ENCODE measurements at regions not wholly inside any gene's neighbourhood (a gene's known extent, or its start where the extent isn't known, plus 50 kb on each side); places are given as distances from the start of the nearest gene placed in this dataset.
A peak's percentile ranks its signal among the peaks of the same experiment; 100 is the strongest.

DNA sequence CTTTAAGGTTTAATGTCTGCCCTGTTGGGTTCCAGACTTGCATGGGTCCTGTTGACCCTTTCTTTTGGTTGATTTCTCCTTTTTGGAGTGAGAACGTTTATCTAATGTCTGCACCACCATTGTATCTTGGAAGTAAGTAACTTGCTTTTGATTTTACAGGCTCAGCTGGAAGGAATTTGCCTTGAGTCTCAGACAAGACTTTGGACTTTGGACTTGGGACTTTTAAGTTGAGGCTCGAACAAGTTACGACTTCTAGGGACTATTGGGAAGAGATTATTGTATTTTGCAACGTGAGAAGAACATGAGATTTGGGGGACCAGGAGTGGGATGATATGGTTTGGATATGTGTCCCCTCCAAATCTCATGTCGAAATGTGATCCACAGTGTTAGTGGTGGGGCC lies 267.7 kb downstream of the GLI2 start:
- DNase-seq = no peak

DNA sequence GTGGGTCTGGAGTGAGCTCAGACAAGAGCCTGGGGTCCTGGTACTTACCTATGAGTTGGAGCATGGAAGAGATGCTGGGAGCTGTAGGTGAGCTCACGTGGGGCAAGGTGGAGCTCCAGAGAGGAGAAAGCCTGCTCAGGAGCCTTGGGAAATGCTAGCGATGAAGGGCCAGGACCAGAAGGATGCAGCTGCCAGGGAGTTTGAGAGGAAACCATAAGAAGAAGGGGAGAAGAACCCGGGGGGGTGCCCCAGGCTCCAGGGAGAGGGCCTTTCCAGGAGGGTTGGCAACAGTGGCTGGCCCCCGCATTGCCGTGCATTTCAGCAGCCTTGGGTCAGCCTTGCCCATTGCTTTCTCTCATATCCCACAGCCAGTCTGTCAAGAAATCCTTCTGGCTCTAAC lies 268.7 kb downstream of the GLI2 start:
- DNase-seq = no peak

DNA sequence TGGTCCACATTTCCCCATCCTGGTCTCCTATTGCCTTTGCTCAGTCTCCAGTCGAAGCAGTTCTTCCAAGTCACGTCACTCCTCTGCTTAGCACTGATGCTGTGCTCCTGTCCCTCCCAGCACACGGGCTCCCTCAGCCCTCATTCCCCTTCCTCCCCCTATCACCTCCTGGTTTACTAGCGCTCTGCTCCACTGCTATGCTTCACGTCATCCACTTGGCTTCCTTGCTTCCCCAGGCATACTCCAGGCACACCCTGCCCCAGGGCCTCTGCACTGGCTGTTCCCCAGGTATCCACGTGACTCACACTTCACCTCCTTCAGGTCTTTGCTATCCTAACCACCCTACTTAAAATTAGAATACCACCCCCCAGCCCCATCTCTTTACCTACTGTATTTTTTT lies 269.3 kb downstream of the GLI2 start:
- DNase-seq = no peak

DNA sequence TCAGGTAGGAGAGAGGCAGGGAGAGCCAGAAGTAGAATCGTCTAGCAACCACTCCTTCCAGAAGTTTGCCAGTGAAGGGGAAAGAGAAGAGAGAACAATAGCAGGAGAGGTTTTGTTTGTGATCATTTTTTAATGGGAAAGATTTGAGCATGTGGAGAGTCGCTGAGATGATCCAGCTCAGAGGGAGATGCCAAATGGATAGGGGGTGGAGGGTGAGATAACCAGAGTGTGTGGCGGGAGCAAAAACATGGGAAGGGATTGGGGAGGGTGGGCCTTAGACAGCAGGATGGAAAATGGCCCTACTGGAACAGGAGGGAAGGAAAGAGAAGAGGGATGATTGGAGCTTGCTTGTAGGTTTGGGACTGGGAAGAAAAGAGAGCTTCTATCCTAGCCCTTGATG lies 269.8 kb downstream of the GLI2 start:
- DNase-seq = no peak

DNA sequence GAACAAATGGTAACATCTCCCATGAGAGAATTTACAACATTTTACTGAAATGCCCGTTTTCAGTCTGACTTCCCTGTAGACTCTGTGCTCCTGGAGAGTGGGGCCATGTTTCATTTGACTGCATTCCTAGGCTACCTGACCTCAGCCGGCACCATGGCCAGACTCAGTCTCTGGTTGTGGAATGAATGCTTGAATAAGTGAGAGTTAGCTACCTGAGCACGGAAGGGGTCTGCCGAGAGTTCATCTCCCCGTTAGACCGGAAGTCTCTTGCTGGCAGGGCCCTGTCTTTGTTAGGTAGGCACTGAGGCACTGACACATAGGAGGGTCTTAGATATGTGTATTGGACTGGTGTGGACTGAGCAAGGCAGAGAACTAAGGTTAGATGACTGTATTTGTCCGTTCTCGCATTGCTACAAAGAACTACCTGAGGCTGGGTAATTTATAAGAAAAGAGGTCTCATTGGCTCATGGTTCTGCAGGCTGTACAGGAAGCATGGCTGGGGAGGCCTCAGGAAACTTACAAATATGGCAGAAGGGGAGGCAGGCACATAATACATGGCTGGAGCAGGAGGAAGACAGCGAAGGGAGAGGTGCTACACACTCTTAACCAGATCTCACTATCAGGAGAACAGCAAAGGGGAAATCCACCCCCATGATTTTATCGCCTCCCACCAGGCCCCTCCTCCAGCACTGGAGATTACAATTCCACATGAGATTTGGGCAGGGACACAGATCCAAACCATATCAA lies 271.2 kb downstream of the GLI2 start:
- no peak for DNase-seq

DNA sequence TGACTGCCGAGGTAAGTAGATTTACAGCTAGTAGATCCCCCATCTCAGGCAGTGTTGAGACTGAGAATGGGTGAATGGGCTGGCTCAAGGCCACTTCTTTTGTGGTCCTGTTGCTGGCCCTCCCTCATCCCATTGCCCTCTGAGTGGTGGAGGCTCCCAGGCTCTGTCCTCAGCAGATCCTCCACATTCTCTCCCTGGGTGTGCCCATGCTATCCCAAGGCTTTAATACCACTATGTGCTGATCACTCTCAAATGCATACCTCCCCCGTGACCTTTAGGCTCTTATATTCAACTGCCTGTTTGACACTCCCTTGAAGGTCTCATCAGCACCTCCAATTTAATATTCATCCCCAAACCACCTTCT lies 271.8 kb downstream of the GLI2 start:
- DNase-seq = no peak

DNA sequence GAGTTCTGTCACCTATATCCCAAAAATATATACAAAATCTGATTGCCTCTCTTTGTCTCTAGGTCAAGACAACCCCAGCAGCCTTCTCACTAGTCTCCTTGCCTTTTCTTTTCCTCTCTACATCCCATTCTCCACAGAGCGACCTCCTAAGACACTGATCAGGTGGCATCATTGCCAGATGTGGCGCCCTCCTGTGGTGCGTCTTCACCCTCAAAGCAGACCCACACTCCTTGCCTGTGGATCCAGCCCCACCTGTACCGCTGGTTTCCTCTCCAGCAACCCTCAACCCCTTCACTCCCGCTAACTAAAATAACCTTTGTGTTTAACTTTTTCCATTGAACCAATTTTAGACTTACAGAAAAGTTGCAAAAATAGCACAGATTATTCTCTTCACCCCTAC lies 273.3 kb downstream of the GLI2 start:
- DNase-seq = no peak

DNA sequence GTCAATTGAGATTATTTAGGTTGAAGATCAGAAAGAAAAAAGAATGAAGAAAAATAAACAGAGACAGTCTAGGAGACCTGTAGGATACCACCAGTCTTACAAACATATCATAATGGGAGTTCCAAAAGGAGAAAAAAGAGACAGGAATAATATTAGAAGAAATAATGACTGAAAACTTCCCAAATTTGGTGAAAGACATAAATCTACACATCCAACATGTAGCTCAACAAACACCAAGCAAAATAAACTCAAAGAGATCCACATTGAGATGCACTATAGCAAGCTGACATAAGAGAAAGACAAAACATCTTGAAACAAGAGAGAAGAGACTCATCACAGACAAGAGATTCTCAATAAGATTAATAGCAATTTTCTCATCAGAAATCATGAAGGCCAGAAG lies 274.0 kb downstream of the TFCP2L1 start:
- DNase-seq = no peak

DNA sequence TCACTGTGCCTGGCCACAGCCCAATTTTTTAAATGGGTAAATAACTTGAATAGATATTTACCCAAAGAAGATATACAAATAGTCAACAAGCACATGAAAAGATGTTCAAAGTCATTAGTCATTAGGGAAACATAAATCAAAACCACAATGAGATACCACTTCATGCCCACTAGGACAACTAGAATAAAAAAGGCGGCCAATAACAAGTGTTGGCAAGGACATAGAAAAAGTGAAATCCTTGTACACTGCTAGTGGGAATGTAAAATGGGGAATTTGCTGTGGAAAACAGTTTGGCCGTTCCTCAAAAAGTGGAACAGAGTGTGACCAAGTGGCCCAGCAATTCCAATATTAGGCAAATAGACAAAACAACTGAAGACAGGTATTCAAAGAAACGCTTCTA lies 270.1 kb downstream of the TFCP2L1 start:
- no peak for DNase-seq

DNA sequence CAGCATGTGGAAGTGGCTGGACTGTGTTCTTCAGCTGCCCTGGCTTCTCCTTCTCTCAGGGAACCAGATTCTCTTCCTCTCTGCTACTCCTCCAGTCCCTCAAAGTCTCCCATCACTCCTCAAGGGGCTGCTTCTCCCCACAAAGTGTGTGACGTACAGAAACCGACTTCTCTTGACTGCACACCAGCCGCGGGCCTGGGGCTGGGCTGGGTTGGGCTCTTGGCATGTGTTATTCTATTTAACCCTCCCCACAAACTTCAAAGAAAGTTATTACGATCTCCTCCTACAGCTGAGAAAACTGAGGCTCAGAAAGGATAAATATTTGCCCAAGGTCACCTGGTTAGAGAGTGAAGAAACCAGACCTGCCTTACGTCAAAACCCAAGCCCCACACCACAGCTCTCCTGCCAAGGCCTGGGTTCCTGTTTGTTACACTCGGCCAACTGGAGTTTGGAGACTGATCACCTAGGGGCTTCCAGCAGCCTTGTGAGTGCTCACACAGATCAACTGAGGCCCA lies 269.0 kb downstream of the TFCP2L1 start:
- no peak for DNase-seq

DNA sequence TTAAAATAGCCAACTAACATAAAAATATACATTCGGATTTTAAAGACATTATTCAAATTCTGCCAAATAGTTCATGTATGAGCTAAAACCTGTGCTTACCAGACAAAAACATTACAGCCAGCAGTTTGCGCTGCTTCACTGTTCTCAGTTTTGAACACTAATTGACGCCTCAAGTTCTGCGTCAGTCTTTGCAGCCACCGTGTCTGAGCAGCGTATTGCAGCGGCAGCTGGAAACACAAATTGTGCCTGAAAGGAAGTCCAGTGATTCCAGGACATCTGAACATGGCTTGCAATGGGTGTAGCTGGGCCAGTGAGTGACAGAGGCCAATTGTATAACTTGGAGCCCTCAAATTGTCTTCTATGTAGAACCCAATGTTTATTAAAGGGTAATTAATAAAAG lies 267.6 kb downstream of the TFCP2L1 start:
- DNase-seq = no peak

DNA sequence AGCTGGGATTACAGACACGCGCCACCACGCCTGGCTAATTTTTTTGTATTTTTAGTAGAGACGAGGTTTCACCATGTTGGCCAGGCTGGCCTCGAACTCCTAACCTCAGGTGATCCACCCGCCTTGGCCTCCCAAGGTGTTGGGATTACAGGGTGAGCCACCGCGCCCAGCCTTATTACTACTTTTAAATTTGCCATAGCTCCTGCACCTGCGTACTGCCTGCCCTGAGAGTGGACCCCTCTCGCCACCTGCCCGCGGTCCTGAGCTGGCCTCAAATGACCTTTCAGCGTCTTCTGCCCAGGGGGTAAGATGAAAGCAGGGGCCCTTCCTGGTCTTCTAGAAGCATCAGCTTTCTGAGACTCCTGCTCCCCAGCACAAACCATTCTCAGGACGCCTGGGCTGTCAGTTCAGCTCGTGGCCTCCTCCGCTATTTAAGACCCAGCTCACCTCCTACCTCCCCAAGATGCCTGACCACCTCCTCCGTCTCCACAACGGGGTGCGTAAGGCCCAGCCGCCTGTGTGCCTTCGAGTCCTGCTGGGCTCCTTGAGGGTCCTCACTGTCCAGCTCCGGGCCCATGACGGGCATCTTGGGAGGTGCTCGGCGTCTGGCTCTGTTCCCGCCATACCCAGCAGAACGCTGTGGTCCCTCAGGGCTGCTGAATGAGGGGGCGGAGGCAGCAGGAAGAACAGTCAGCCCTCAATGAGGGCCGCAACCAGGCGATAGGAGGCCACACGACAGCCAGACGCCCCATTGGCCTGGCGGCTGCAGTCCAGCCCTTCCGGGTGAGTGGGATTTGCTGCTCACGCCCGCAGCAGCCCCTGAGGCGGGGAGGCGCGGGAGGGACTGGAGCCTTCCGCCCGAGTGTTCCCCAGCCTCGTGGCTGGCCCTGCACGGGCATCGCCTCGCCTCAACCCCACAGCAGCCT lies 266.6 kb downstream of the TFCP2L1 start:
- peak; percentile 61 for DNase-seq

DNA sequence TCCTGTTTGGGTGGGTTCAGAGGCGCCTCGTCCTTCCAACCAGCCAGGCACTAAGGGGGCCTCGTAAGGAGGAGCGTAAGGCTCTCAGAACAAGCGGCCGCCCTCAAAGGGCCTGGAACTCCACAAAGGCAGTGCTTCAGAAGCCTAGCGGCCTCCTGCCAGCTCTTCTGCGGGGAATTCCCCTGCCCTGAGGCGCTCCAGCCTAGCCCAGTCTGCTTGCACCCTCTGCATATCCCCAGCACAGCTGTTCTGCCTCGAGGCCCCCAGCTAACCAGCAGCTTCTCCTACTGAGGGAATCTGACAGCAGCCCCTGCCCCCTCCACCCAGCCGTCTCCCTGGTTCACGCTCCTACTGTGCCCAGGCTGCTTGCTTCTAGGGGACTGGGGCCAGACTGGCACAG lies 265.9 kb downstream of the TFCP2L1 start:
- peak; percentile 56 for DNase-seq

DNA sequence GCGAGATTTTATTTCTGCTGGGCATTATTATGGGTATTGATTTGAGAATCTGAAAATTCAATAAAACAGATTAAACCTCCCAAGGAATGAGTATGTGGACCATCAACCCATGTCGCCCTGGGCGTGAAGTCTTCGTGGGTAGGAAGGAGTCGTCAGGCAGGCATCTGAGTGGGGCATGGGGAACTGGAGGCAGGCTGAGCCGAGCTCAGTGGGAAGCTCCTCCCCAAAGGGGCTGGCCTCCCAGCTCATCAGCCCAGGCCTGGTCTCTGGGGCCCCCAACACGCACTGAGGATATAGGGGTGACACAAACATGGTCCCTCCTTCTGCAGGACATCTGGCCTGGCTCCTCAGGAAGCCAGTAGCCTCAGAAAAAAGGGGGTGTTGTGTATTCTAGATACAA lies 265.2 kb downstream of the TFCP2L1 start:
- no peak for DNase-seq

DNA sequence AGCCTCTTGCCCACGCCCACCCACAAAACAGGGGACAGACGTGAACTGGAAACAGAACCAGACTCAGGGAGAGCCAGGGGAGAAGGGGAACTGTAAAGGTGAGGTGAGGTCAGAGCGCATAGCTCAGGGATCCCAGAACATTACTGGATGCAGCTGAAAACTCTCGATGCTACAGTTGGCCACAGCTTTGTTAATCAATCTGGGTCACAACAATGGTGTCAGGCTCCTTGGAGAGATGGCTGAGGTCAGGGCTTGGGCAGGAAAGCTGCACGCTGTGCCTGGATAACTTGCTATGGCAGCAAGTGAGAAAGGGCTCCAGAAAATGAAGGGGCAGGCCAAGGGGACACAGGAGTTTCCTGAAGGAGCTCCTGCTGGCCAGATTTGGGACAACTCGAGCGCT lies 263.3 kb downstream of the TFCP2L1 start:
- DNase-seq = no peak

DNA sequence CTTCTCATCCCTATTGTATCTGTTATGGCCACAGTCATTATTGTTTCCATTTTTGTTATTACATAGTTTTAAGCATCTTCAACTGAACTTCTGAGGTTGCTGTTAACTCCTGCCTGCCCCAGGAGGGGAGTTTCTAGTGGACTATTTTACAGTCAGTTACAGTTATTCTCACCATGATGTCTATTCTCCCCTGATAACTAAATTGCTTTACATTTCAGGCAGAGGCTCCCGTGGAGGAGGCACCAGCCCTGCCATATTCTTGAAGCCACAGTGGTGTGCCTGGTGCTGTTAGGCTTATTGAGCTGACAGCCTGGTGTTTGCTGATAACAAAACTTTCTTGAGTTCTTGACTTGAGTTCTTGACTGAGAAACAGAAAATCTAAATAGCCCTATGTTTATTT lies 256.4 kb downstream of the TFCP2L1 start:
- no peak for DNase-seq

DNA sequence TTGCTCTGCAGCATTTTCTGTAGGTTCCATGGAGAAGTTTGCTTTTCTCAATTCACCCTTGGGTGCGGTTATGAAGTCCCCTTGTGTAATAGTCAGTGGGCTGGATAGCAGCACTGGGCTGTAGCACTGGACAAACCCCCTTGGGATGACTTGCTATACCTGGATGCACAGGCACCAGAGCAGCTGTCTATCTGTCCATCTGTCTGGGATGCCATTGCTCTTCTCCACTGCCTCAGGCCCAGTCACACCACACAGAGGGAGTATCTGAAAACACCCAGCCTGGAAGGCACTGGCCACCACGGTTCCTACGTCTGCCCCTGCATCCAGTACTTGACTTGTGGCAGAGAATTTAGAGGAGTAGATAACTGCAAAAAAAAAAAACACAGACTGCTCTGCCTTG lies 254.5 kb downstream of the TFCP2L1 start:
- DNase-seq = no peak

DNA sequence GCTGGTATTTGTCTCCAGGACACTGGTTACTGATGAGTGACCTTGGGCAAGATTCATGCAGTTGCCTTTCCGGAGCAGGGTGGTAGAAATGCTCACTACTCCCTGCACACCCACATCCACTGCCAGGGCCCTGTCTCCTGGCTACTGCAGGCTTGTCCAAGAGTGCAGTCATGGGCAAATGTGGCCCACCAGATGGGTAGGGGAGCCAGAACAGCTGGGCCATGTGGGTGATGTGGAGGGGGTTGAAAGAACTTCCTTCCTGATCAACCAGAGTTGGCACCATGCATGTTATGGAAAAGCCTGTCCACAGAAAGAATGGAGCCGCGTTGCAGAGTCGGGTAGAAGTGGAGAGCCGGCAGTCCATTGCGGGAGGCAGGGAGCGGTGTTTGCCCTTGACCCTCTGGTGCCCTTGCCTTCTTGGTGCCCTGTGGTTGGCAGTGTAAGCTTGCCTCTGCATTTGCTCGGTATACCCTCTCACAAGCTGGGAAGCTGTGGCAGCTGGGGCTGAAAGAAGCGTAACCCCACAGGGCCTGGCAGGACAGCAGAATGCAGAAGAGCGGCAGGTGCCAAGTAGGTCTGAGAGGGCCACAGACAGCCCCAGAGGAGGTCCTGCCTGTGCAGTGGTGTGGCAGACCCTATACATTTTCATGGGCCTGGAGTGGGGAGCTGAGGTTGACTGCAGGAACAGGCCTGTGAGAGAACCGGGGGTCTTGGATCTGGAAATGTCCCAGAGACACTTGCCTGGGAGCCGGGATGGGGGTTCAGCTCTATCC lies 253.2 kb downstream of the TFCP2L1 start:
- no peak for DNase-seq

DNA sequence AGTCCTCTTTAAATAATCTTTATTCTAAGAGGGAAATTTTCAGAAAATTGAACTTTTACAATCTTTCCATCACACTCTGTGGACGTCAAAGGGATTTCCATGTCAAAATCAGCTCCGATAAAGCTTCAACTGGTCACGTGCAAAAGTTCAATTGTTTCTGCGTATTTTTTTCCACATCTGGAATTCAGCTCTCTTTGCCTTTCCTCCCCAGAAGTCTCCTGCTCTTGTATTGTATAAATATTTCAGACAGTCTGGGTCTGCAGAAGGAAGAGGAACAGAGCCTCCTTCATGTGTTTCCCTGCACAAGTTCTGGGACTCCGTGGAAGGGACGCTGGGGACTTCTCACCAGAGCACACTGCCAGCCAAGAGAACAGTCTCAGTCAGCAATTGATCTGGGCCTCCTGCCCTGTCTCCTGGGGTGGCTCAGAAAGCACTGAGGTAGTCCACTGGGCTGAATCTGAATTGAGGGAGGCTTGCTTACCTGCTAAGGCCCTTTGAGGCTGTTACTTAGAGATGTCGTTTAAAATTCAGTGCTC lies 251.5 kb downstream of the TFCP2L1 start:
- DNase-seq = no peak

DNA sequence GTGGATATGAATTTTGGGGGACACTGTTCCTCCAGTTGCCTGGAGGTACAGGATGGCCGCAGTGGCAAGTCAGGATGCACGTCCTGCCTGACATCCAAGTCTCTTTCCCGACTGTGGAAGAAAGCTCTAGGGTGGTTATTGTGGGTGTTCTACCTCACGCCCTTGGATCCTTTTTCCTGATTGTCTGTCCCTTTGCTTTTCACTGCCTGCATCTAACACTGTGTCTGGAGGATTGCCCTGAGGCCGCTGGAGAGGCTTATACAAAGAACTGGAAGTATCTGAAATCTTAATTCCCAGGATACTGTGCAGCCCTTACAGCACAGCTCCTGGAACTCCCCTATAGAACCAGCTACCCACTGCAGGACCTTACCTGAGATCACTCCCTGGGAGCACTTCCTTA lies 250.5 kb downstream of the TFCP2L1 start:
- no peak for DNase-seq

DNA sequence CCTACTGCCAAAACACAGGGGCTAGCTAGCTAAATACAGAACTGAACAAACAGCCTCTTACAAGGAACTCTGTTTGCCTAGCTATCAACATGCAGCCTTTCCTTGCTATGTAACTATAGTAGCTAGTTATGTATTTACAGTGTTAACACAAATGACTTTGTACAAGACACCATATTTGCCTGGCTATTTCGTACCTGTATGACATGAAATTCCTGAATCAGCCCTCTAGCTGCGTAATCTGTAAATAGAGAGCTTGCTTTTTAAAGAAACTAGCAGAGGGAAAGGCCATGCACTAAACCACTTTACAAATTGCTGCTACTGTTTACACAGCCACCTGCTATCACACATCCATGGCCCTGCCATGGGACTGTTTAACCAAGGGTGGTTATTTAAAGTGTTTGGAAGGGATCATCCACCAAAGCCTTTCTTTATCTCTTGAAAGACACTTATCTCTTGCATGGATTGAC lies 248.7 kb downstream of the TFCP2L1 start:
- no peak for DNase-seq

DNA sequence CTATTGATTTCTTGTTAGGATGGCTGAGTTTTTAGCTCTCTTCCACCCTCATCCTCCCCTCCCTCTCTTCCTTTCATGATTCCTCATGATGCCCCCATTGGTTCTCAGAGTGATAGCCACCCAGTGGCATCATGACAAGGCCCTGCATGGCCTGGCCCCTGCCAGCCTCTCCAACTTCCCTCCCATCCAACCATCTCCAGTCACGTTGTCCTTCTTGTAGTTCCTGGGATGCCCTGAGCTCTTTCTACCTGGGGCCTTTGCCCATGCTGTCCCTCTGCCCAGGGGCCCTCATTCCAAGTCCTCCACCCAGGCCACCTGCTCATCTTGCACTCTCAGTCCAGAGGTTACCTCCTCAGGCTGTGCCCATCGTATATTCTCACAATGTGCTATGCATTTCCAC lies 247.5 kb downstream of the TFCP2L1 start:
- no peak for DNase-seq

DNA sequence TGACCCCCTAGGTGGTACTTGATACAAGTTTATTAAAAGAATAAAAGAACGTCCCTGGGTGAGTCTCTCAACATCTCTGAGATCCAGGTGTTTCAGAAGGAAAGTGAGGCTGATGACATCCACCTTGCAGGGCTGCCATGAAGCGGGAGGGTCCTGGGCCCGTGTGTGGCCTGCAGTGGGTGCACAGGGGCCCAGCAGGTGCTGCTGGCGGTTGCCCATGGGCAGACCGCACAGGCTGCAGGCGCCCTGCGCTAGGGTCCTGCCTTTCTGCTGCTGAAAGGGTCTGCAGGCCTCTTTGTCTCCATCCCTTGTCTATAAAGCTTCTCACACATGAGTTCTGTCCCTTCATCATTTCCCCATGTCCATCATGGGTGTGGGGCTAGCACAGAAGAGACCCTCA lies 247.0 kb downstream of the TFCP2L1 start:
- no peak for DNase-seq

Measured in RPMI8226 (cell line).